ENCODE measurements at regions not wholly inside any gene's neighbourhood (a gene's known extent, or its start where the extent isn't known, plus 50 kb on each side); places are given as distances from the start of the nearest gene placed in this dataset.
"Not testable (repeated sequence)": the region's sequence is repeated elsewhere in the genome, so short reads cannot be mapped to it uniquely, and the experiment has no call there.

GRCh38 chr2:53206226-53206625 is 561.4 kb upstream of the CHAC2 start:
- not testable (repeated sequence) for DNase-seq, ATAC-seq

- no peak for ATAC-seq
Observed at GRCh38 chr2:53202063-53202462, 565.5 kb upstream of the CHAC2 start.

GRCh38 chr2:53200072-53200471 is 567.5 kb upstream of the CHAC2 start:
- no peak for ATAC-seq
- DNase-seq: no peak

More at GRCh38 chr2:53202063-53202462, 565.5 kb upstream of the CHAC2 start:
- no peak for DNase-seq

GRCh38 chr2:53188851-53189510 is 578.6 kb upstream of the CHAC2 start:
- ATAC-seq: no peak
- no peak for DNase-seq

GRCh38 chr2:53183581-53183980 is 584.0 kb upstream of the CHAC2 start:
- no peak for DNase-seq
- ATAC-seq: no peak

GRCh38 chr2:53182601-53183000 is 585.0 kb upstream of the CHAC2 start:
- ATAC-seq: no peak
- DNase-seq: no peak

- ATAC-seq (no peak), DNase-seq (no peak)
Observed at GRCh38 chr2:53181759-53182158, 585.8 kb upstream of the CHAC2 start.

GRCh38 chr2:53177327-53177726 is 590.3 kb upstream of the CHAC2 start:
- ATAC-seq: no peak
- DNase-seq: no peak

GRCh38 chr2:53174539-53174938 is 593.1 kb upstream of the CHAC2 start:
- no peak for ATAC-seq
- no peak for DNase-seq

- DNase-seq (no peak), ATAC-seq (no peak)
Observed at GRCh38 chr2:53173698-53174455, 593.7 kb upstream of the CHAC2 start.

- ATAC-seq (no peak), DNase-seq (no peak)
Observed at GRCh38 chr2:53173091-53173490, 594.5 kb upstream of the CHAC2 start.

GRCh38 chr2:53170466-53170865 is 597.1 kb upstream of the CHAC2 start:
- DNase-seq (no peak), ATAC-seq (no peak)

- ATAC-seq (no peak), DNase-seq (no peak)
Observed at GRCh38 chr2:53167227-53167626, 600.4 kb upstream of the CHAC2 start.

GRCh38 chr2:53150146-53150545 is 617.5 kb upstream of the CHAC2 start:
- ATAC-seq: no peak
- no peak for DNase-seq

GRCh38 chr2:53148221-53148620 is 619.4 kb upstream of the CHAC2 start:
- DNase-seq: no peak
- no peak for ATAC-seq

GRCh38 chr2:53131416-53131815 is 636.2 kb upstream of the CHAC2 start:
- DNase-seq (no peak), ATAC-seq (no peak)

- ATAC-seq (no peak), DNase-seq (no peak)
Observed at GRCh38 chr2:53130441-53130943, 637.1 kb upstream of the CHAC2 start.

- no peak for DNase-seq
- no peak for ATAC-seq
Observed at GRCh38 chr2:53129851-53130250, 637.8 kb upstream of the CHAC2 start.

GRCh38 chr2:53127061-53127650 is 640.4 kb upstream of the CHAC2 start:
- ATAC-seq (no peak), DNase-seq (no peak)

- no peak for ATAC-seq
- no peak for DNase-seq
Observed at GRCh38 chr2:53114991-53115390, 652.6 kb upstream of the CHAC2 start.

GRCh38 chr2:53114582-53114981 is 653.0 kb upstream of the CHAC2 start:
- no peak for ATAC-seq
- DNase-seq: no peak

- ATAC-seq, DNase-seq: not testable (repeated sequence)
Observed at GRCh38 chr2:53112408-53112807, 655.2 kb upstream of the CHAC2 start.

GRCh38 chr2:53111406-53111805 is 656.2 kb upstream of the CHAC2 start:
- DNase-seq (no peak), ATAC-seq (no peak)

All from stimulated activated naive CD8-positive, alpha-beta T cell treated with anti-CD3 and anti-CD28 coated beads, Interleukin-15, Interleukin-2, amounts not matched to agents 100 U/mL and 50 U/mL, for 24 hours (primary cell).